ENCODE measurements at regions not wholly inside any gene's neighbourhood (a gene's known extent, or its start where the extent isn't known, plus 50 kb on each side); places are given as distances from the start of the nearest gene placed in this dataset.

GRCh38 chr18:65477455-65477854 lies 273.4 kb upstream of the CDH7 start:
- TF ChIP-seq, protein P1, sequence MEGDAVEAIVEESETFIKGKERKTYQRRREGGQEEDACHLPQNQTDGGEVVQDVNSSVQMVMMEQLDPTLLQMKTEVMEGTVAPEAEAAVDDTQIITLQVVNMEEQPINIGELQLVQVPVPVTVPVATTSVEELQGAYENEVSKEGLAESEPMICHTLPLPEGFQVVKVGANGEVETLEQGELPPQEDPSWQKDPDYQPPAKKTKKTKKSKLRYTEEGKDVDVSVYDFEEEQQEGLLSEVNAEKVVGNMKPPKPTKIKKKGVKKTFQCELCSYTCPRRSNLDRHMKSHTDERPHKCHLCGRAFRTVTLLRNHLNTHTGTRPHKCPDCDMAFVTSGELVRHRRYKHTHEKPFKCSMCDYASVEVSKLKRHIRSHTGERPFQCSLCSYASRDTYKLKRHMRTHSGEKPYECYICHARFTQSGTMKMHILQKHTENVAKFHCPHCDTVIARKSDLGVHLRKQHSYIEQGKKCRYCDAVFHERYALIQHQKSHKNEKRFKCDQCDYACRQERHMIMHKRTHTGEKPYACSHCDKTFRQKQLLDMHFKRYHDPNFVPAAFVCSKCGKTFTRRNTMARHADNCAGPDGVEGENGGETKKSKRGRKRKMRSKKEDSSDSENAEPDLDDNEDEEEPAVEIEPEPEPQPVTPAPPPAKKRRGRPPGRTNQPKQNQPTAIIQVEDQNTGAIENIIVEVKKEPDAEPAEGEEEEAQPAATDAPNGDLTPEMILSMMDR (conservative IDR thresholded peaks at IDR 0.05 in 1 of 2, IDR thresholded peaks at IDR 0.05 in 1 of 2; ENCODE audit: extremely low read depth in 1 of 2, insufficient read depth in 1 of 2, low read depth in 1 of 2, low read length in 2 of 2) = no peak
- TF ChIP-seq EZH2 (IDR thresholded peaks at IDR 0.05; ENCODE audit: borderline replicate concordance, low read length) = no peak

Measured in mammary epithelial cell (primary cell).